Heart left ventricle (tissue), 13 donors: ENCODE measurements at regions not wholly inside any gene's neighbourhood (a gene's known extent, or its start where the extent isn't known, plus 50 kb on each side); places are given as distances from the start of the nearest gene placed in this dataset.

Experiments
- POLR2A ChIP-seq, 2 donors: fragments of 450-650 bp; IDR thresholded peaks; one replicate each; pipeline ENCODE4 v1.6.1; 2017; ENCODE audit warnings: antibody characterized with exemption in 2 of 2, mild to moderate bottlenecking in 2 of 2, moderate library complexity in 2 of 2
- TF ChIP-seq, protein P1 (sequence below), 12 donors: fragments of 200-600 bp; sonication (generic) in 4 of 12; IDR thresholded peaks; one replicate each; pipeline versions ENCODE4 v1.5.0 to v1.8.0; 2018 to 2022; ENCODE audit warnings: antibody characterized with exemption in 12 of 12, mild to moderate bottlenecking in 5 of 12
- donor health status: ischemic (EF 13 %, LVEDD 7.1; RV severe dilation, severe dysfunction).
- donor health status: DM: no; HTN: yes; CAD: no.
- donor health status: DM: no; HTN: no; CAD: no.
- donor health status: ischemic (EF 25% LVEDD 6.9; RV normal size, moderate dysfunction).
- donor health status: ischemic (EF 25% LVEDD 5.7; RV mildly dilated, moderate dysfunction).
- donor health status: ischemic (EF 35%, LVEDD 5.7; RV mildly dilated, moderate dysfunction).
- donor health status: nonischemic (EF 11% LVEDD 7.7; RV severe dilation, severe dysfunction).
- donor health status: DM: yes; HTN: yes; CAD: no.
- donor health status: PGD.
- donor health status: ischemic (EF 29% LVEDD 5.4; RV normal size, mild dysfunction).
- donor health status: nonischemic (EF 23%, LVEDD 6.1; RV moderate dilation, normal function).

DNA sequence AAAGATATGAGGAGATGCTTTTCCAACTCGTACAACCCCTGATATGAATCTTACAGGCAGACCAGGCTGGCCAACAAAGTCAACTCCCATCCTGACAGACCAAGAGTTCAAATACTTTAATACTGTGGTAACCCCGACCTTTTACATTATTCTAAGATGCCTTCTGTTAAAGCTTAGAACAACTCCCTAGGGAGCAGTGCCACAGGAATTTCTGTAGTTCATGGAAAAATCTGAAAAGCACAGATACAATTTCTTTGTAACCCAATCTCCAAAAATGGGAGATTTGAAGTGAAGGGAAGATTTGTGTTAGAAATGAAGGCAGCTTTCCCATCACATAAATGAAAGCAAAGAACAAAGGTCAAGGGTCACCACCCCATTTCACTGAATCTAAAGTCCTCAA, 151.3 kb upstream of the BEND6 start:
- no peak for TF ChIP-seq POLR2A (IDR thresholded peaks at IDR 0.05)
- TF ChIP-seq, protein P1, sequence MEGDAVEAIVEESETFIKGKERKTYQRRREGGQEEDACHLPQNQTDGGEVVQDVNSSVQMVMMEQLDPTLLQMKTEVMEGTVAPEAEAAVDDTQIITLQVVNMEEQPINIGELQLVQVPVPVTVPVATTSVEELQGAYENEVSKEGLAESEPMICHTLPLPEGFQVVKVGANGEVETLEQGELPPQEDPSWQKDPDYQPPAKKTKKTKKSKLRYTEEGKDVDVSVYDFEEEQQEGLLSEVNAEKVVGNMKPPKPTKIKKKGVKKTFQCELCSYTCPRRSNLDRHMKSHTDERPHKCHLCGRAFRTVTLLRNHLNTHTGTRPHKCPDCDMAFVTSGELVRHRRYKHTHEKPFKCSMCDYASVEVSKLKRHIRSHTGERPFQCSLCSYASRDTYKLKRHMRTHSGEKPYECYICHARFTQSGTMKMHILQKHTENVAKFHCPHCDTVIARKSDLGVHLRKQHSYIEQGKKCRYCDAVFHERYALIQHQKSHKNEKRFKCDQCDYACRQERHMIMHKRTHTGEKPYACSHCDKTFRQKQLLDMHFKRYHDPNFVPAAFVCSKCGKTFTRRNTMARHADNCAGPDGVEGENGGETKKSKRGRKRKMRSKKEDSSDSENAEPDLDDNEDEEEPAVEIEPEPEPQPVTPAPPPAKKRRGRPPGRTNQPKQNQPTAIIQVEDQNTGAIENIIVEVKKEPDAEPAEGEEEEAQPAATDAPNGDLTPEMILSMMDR (IDR thresholded peaks at IDR 0.05): no peak
